Stimulated activated CD4-positive, alpha-beta T cell treated with anti-CD3 and anti-CD28 coated beads, Interleukin-4, amount 100 ng/mL, for 1 hour (primary cell): ENCODE measurements at regions not wholly inside any gene's neighbourhood (a gene's known extent, or its start where the extent isn't known, plus 50 kb on each side); places are given as distances from the start of the nearest gene placed in this dataset.
"Not testable (repeated sequence)": the region's sequence is repeated elsewhere in the genome, so short reads cannot be mapped to it uniquely, and the experiment has no call there.

Experiments
- DNase-seq: peaks from one replicate; pipeline ENCODE4 v3.0.0-alpha.2; 2020

- DNase-seq = no peak
Observed at GRCh38 chr6:100084316-100084990, 90.4 kb upstream of the MCHR2 start.

- no peak for DNase-seq
Observed at GRCh38 chr6:100078509-100078908, 84.5 kb upstream of the MCHR2 start.

GRCh38 chr6:100065348-100065747, 71.3 kb upstream of the MCHR2 start:
- DNase-seq = no peak

GRCh38 chr6:100062621-100063020, 68.6 kb upstream of the MCHR2 start:
- no peak for DNase-seq

GRCh38 chr6:100057941-100058340, 63.9 kb upstream of the MCHR2 start:
- DNase-seq = no peak

GRCh38 chr6:100050550-100050949, 56.5 kb upstream of the MCHR2 start:
- DNase-seq = no peak

GRCh38 chr6:100043961-100044360, 49.9 kb upstream of the MCHR2 start:
- DNase-seq = not testable (repeated sequence)
